HG03064 (cell line): ENCODE measurements at regions not wholly inside any gene's neighbourhood (a gene's known extent, or its start where the extent isn't known, plus 50 kb on each side); places are given as distances from the start of the nearest gene placed in this dataset.
A peak's percentile ranks its signal among the peaks of the same experiment; 100 is the strongest.

ENCODE experiments used
- ATAC-seq: cut with Tn5 transposase; IDR thresholded peaks from one replicate; pipeline ENCODE4 v1.9.1; 2021; ENCODE audit warnings: low read depth; ENCODE audit not compliant: unreplicated experiment

DNA sequence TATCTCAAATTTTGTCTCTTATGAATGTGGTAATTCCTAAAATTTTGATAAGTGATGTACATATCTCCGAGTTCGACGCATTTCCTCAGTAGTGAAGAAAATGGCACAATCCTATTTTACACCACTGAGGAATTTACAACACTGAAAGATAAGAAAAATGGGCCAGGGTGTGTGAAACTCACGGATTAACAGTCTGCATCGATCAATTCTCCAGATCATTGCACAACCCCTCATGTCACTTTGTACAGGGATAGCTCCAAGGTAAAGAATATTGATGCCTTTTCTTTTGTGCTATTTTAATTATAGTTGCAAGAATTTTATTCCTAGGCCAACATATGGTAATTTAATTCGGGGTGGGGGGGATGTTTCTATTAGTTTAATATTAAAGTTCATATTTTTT, 268.7 kb upstream of the VCX3A start:
- ATAC-seq: no peak

DNA sequence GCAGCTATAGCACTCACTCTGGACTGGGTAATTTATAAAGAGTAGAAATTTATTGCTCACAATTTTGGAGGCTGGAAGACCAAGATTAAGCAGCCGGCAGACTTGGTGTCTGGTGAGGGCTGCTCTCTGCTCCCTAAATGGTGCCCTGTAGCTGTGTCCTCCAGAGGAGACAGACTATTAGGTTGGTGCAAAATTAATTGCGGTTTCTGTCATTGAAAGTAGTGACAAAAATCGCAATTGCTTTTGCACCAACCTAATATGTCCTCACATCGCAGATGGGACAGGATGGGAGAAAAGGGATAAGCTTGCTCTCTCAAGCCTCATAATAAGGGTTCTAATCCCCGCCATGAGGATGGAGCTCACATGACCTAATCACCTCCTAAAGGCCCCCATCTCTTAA, 258.1 kb upstream of the VCX3A start:
- ATAC-seq: no peak

DNA sequence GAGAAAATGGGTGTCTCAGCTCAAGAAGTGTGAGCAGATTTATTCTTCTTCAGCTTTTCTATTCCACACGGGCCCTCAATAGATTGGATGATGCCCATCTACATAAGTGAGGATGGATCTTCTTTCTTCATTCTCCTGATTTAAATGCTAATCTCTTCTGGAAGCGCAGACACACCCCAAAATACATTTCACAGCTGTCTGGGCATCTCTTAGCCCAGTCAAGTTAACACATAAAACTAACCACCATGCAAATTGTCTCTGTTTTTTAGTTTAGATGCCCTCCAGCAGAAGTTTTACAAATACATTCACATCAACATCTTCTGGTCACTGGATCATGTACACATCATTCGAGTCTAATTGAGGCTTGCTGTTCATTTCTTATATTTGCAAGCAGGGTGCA, 249.0 kb upstream of the VCX3A start:
- ATAC-seq: no peak

DNA sequence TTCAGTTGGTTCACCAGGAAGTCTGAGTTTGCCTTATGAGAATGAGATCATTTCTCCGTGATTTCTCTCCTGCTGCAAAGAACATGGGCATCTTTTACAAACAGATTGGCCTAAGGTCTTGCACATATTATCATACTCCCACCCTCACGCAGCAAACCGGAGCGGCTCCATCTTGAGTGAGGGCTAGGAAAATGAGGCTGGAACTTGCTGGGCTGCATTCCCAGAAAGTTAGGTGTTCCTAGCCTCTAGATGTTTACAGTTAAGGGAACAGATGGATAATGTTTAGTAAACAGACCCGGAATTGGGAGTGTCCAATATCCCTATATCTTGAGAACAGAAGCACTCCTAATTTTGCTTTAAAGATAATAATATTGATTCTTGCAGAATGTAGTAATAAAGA, 247.9 kb upstream of the VCX3A start:
- no peak for ATAC-seq

DNA sequence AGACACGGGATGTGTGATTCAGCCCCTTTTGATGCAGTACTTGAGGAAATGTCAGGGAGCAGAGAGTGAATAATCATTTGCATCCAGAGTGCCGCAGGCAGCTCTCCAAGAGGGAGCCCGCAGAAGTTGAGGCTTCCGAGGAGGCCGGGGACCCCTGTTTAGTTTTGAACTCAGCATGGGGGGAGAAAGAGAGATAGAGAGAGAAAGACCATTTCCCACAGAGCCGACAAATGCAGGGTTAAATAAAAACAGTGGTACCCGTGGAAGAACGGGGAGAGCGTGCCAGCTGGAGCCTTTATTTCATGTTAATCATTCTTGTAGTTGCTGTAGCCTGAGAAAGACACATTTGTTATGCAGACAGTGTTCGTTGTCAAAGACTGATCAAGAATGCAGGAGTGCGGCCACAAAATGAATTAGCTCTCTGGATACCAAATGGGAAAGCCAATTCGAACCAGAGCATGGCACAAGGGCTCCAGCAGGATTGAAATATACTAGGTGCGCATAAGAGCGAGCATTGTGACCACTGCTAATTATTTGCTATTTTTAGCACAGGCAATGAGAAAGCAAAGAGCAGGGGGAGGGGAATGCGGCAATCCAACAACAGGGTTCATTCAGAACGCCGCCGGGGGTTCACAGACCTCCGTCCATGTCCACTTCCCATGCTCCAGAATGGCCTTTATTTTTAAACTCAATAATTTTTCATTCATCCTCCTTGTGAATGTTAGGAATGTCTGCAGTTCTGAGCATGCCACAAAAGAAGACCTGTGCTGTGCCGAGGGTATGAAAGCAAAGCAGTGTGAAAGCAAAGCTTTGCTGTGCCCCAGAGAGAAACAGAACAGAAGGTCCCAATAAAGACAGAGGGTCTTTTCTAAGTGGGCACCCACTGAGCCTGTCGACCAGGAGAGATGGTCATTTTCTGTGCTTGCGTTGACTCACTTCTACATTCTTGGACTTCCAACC, 243.9 kb upstream of the VCX3A start:
- no peak for ATAC-seq

DNA sequence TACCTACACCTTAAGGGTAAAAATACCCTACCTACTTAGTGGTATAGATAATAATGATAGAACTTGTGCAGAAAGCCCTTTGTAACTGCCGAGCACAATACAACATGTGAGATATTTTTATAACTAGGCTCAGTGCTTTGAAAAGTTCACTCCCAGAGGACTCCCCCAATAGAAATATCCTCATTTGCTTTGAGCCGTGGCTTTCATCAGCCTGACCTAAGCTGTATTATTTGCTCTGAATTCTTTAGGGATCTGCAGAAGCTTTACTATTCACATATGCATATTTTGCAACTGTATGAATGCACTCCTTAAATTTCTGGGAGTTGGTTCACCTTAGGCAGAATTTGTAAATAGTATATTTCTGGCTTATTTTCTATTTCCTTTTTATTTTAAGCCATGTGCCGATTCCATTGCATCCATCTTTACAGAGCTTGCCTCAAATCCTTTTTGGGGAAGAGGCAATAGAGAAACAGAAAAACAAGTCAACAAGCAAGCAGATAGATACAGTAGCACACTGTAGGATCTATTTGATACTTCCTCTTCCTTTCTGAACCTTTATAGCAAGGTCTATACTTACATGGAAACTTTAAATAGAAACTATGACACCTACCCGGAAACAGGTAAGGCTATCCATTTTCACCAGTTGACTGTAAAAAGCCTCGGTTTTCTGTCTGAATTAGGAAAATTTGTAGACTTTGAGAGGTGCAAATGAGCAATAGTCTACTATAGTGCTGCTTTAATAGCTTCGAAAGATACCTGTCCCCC, 242.5 kb upstream of the VCX3A start:
- ATAC-seq: no peak

DNA sequence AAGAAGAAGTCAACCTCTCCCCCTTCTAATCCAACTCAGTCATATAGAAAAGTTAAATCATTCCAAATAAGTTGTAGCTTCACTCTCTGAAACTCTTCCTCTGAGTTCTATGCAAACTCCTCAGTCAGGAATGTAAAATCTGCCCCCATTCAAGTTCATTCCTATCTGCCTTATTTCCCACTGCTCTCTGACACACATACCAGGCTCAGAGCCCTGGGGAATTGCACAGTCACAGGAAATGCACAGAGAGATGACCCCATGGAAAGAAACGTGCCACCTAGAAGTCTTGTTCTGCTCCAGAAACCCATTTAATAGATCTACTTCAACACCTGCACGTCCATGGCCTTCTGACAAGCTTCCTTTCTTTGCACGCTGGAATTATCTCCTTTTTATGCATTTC, 236.0 kb upstream of the VCX3A start:
- no peak for ATAC-seq

DNA sequence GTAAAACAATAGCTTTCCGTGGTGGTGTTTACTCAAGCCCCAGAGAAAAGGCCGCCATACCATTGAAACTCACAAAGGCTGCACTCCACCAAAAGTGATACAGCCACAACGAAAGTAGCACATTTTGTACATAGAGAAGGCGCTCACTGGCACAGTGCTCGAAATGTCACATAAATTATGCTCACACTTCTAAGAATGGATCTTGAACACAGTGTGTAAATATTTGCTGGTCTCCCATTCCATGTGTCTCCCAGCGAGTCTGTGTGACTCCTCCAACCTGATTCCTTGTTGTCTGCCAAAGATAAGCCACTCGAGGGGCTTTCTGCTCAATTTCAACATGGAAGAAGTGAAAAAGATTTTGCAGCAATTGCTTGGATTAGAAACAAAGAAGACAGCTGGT, 234.0 kb upstream of the VCX3A start:
- ATAC-seq: no peak

DNA sequence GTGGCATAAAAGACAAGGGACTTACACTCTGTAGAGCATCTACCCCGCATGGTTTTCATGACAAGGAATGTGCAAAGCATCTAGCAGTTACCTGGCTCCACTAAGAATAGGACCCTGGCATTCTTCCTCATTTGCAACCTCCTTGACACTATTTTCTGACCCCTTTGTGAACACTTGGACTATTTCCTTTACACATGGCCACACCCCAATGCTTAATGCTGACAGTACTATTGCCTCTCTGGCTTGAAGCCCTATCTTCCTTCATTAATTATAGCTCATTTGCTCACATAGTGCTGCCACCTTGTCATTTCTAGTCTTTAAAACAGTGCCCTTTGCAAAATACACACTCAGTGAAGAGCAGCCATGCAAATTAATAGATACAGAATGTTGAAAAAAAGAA, 226.3 kb upstream of the VCX3A start:
- no peak for ATAC-seq

DNA sequence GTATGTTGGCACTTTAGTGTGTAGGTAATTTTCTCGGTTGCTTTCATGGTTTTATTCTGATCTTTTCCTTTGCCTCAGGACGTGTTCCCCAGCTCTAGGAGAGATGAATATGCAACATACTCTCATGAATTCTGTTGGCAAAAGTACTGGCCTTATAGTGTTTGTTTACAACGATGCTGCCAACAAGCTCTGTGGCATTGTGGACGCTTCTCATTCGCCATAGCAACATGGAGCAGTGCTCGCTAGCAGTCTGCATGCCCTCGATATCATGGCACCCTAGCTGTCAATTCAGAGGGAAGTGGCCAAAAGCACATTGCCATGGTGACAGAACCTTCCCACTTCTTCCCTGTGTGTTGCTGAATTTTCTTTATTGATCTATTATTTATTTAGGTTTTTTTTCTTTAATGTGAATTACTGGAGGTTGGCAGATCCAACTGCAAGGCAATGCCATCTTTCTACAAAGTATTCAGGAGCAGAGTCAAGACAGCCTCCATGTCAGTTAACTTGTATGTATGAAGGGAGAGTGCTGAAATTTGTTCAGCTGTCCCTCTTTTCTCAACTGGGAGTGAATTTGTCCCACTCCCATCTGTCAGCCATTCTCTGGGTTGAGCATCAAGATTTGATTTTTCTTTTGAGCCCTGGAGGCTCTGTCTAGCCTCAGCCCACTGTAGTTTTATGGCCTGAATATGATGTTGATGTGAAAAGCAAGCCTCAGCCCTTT, 224.9 kb upstream of the VCX3A start:
- no peak for ATAC-seq

DNA sequence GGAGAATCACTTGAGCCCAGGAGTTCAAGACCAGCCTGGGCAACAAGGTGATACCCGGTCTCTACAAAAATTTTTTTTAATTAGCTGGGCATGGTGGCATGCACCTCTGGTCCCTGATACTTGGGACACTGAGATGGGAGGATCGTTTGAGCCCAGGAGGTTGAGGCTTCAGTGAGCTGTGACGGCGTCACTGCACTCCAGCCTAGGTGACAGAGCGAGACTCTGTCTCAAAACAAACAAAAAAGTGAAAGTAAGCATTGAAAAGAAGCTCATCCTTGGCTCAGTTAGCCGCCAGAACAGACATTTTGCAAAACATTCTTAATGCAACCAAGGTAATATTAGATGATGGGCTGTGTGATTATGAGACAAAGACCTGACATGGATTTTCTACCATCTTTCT, 223.3 kb upstream of the VCX3A start:
- ATAC-seq: no peak

DNA sequence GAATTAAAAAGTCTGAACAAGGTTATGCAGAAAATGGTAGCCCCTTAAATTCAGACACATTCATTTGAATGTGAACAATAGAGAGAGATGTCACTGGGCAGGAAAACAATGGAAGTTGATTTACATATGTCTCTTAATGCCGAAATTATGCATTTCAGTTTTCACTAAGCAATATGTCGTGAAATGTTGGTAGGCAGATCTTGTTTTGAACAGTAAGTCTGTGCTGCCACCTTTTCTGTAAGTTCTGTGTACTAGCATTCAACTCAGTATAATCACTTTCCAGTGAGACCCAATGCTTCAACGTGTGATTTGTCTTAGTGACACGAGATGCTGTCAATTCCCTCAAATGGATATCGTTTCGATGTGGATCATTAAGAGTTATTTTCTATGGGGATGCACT, 222.7 kb upstream of the VCX3A start:
- no peak for ATAC-seq

DNA sequence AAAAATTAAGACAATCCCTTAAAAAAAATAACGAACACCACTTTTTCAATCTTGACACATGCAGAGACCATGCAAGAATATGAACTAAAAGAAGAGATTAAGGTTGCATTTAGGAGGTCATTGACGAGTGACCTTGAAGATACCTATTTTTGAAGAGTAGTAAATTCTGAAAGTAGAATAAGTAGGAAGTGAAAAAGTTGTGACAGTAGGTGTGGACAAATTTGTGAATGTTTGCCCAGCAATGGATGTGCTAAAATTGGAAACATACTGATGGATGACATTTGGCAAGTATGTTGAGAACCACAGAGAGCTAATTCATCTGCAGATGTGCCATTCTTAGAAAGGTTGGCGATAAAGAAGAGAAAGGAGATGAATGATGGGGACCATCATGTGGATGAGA, 213.7 kb upstream of the VCX3A start:
- no peak for ATAC-seq

DNA sequence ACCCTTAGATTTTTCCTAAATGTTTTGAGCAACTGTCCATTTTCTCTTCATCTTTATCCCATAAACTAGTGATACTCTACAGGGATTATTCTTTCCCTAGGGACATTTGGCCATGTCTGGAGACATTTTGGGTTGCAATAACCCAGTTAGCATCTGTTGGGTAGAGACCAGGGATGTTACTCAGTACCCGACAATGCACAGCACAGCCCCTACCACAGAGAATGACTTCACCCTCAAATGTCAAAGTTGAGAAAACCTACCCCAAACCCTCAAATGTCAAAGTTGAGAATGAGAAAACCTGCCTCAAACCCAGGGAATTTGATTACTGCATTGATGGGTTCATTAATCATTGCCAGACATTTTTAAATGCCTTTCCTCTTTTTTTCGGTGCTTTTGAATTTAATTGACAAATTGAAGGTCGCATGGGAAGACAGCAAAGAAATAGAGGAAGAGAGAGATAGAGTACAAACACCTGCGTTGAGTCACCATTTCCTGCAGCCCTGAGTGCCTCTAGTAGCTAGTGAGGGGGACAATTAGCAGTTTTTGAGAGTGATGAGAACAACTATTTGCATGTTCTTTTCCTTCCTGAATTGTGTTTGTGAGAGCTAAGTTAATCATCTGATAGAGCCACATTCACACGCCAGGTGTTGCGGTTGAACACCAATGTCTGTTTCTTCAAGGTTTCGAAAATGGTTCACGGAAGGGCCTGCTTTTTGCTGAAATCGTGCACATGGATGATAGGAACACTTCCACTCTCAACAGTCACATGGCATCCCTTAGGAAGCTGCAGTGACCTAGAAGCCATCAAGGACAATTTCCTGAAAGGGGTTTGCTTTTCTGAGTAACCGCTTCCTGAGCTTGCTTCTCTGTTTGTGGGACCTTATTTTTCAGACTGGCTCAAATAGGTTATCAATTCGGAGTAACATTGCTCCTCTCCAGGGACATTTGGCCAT, 203.9 kb upstream of the VCX3A start:
- peak; percentile 97 for ATAC-seq

DNA sequence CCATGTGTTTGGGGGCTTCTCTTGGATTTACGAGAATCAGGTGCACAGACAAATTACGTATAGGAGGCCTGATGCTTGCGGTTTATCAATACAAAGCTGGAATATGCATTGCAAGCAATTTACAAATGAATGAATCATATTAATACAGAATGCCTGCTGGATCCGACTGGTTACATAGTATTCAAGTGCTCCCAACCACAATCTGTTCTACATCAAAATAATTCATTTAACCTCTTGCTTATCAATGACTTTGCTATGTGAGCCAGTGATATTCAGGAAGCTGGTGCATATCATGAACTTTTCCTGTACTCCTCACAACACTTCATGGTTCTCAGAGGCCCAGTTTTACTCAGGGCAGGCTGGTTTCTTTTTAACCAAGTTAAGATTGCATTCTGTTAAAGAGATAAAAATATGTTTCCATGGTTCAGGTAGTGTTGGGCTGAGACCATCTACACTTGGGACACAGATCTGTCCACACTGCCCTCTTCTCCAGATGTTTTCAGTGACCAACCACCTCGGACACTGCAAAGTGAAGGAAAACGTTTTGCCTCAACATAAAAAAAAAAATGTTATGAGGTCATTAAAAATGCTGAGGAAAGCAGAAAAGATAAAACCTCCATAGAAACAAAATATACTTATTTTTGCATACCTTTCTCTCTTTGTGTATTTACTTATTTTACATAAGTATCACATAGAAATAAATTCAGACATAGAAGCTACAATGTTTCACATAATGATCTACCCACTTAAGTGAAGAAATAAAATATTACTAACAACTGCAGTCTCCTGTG, 200.1 kb upstream of the VCX3A start:
- no peak for ATAC-seq

DNA sequence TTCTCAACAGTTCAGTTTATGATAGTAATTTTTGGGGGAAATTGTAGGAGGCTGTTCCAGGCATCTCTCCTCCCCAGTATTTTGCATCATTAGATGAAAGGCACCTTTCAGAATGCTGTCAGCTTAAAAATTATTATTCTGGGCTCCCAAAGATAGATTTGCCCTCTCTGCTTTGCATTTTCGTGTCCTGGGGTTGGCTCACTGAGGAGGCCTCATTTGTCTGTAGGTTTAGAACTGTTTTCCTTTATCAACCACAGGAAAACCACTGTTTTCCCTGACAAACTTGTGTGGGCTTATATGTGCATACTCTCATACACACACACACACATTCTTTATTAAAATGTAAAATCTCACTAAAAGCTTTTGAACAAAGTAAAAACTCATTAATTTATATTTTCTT, 197.2 kb upstream of the VCX3A start:
- no peak for ATAC-seq

DNA sequence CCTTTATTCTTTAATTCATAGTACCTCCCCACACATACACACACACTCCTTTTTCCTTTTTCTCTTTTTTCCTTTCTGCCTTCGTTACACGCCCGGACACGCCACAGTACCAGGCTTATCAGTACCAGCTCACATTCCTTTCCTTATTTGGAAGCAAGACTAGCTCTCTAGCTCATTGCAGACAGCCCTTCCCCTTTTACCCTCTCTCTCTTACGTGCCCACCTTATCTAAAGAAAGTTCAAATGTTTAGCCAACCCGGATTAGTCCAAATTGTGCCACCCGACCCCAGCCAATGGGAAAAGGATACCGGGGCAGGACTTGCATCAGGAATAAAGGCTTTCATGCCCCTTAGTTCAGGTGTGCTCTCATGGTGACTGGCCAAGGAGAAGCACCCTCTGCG, 194.7 kb upstream of the VCX3A start:
- ATAC-seq: no peak

DNA sequence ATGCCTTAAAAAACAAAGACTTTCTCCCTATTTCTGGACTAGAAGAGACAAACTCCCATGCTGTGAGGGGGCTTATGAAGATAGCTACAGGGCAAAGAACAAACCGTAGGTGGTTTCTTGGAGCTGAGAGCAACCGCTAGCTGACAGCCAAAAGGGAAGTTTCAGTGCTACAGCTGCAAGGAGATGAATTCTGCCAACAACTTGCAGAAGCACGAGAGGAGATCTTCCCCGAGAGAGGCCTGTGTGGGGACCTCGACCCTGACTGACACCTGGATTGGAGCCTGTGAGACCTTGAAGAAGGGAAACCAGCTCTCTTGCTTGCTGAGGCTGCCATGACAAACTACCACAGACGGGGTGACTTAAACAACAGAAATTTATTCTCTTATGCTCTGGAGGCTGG, 183.8 kb upstream of the VCX3A start:
- ATAC-seq: no peak

DNA sequence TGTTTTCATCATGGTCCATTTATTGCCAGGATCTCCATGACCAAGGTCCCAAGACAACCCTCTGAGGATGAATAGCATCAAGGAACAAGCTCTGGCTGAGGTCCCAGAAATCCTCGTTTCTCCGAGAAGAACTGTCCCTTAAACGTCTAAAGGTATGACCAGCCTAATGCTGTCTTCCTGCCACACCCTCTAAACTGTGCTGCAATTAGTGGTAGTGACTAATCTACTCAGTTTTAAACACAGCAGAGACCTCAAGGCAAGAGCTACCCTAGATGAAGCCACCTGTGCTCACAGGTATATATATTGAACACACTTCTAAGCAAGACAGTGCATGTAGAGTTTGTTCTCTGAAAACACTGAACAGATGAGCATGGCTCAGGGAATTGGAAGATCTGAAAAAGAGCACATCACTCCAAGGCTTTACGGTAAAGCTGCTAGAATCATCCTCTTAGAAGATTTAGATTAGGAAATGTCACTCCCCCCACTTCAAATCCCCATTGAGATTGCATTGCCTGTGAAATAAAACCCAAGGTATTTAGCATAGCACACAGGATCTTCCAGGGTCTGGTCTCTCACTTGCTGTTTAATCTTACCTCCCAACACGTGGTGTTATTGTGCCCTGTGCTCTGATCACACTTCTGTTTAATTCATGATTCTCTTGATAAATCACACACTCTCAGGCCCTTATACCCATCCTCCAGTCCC, 173.9 kb upstream of the VCX3A start:
- no peak for ATAC-seq
